HCT116 (cell line): ENCODE measurements at regions not wholly inside any gene's neighbourhood (a gene's known extent, or its start where the extent isn't known, plus 50 kb on each side); places are given as distances from the start of the nearest gene placed in this dataset.

Experiments
- CBX3 ChIP-seq: IDR thresholded peaks from 2 replicates; pipeline ENCODE4 v1.6.1; 2012; ENCODE audit warnings: low read depth
- EGR1 ChIP-seq: IDR thresholded peaks from 2 replicates; pipeline ENCODE4 v1.6.1; 2012; ENCODE audit warnings: low read depth
- EZH2 ChIP-seq: fragments of 200-600 bp; sonication (generic); IDR thresholded peaks from 2 replicates; pipeline ENCODE4 v1.6.1; 2017; ENCODE audit warnings: antibody characterized with exemption, mixed run types
- EZH2phosphoT487 ChIP-seq: fragments of 200-600 bp; IDR thresholded peaks from 2 replicates; pipeline ENCODE4 v1.6.1; 2018; ENCODE audit warnings: antibody characterized with exemption, borderline replicate concordance
- FOSL1 ChIP-seq: IDR thresholded peaks from 2 replicates; pipeline ENCODE4 v1.6.1; 2012; ENCODE audit warnings: low read depth
- JUND ChIP-seq: IDR thresholded peaks from 2 replicates; pipeline ENCODE4 v1.6.1; 2012
- POLR2A ChIP-seq: IDR thresholded peaks from 2 replicates; pipeline ENCODE4 v1.7.0; 2011; ENCODE audit warnings: borderline replicate concordance; ENCODE audit not compliant: insufficient read depth, insufficient read length; ENCODE audit errors: extremely low read depth
- POLR2AphosphoS5 ChIP-seq: IDR thresholded peaks from 2 replicates; pipeline ENCODE4 v1.6.1; 2011; ENCODE audit warnings: mild to moderate bottlenecking, low read depth, low read length, moderate library complexity
- SIN3A ChIP-seq: IDR thresholded peaks from 2 replicates; pipeline ENCODE4 v1.6.1; 2012; ENCODE audit warnings: low read depth
- TCF7L2 ChIP-seq: IDR thresholded peaks from 2 replicates; pipeline ENCODE4 v1.7.0; 2011; ENCODE audit warnings: borderline replicate concordance, inconsistent platforms; ENCODE audit not compliant: insufficient read depth, insufficient read length; ENCODE audit errors: extremely low read depth
- YY1 ChIP-seq: IDR thresholded peaks from 2 replicates; pipeline ENCODE4 v1.6.1; 2011; ENCODE audit warnings: low read length, low read depth, moderate library complexity, mild to moderate bottlenecking; ENCODE audit not compliant: insufficient replicate concordance; ENCODE audit errors: extremely low read depth
- TF ChIP-seq, protein P1 (sequence below), 3 experiments: fragments of 200-600 bp in 1 of 3; sonication (generic) in 1 of 3; IDR thresholded peaks in 2 of 3; conservative IDR thresholded peaks in 1 of 3; 2 replicates each; pipeline ENCODE4 v1.5.1; 2012 to 2017; ENCODE audit warnings: low read depth in 2 of 3, low read length in 2 of 3, antibody characterized with exemption in 1 of 3, borderline replicate concordance in 1 of 3, control low read depth in 1 of 3, mild to moderate bottlenecking in 1 of 3, mixed read lengths in 1 of 3, mixed run types in 1 of 3, moderate library complexity in 1 of 3; ENCODE audit not compliant: insufficient read depth in 1 of 3
- TF ChIP-seq, protein P2 (sequence below): IDR thresholded peaks from 2 replicates; pipeline ENCODE4 v1.6.1; 2012; ENCODE audit warnings: low read depth
- TF ChIP-seq, protein P3 (sequence below): IDR thresholded peaks from 2 replicates; pipeline ENCODE4 v1.6.1; 2012

DNA sequence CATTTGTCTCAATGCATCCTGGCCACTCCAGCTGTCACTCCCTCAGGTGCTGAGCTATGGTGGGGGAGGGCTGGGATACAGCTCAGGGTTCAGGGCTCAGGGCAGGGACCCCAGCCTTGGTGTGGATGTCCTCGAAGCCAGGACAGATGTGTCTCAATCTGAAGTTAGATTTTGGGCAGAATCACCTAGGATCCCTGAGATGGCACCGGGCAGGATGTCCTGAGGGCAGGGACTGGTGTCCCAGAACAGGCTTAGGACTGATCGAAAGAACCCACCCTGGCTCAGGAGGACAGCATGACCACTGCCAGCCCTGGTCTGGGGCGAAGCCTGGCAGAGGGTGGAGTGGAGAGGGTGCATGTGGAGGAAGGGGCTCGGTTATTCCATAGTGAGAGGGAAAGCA lies 96.8 kb upstream of the THY1 start:
- TF ChIP-seq, protein P1, sequence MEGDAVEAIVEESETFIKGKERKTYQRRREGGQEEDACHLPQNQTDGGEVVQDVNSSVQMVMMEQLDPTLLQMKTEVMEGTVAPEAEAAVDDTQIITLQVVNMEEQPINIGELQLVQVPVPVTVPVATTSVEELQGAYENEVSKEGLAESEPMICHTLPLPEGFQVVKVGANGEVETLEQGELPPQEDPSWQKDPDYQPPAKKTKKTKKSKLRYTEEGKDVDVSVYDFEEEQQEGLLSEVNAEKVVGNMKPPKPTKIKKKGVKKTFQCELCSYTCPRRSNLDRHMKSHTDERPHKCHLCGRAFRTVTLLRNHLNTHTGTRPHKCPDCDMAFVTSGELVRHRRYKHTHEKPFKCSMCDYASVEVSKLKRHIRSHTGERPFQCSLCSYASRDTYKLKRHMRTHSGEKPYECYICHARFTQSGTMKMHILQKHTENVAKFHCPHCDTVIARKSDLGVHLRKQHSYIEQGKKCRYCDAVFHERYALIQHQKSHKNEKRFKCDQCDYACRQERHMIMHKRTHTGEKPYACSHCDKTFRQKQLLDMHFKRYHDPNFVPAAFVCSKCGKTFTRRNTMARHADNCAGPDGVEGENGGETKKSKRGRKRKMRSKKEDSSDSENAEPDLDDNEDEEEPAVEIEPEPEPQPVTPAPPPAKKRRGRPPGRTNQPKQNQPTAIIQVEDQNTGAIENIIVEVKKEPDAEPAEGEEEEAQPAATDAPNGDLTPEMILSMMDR (IDR thresholded peaks at IDR 0.05 in 2 of 3, conservative IDR thresholded peaks at IDR 0.05 in 1 of 3; ENCODE audit: borderline replicate concordance in 1 of 3, insufficient read depth in 1 of 3, low read depth in 2 of 3, low read length in 2 of 3), result no peak
- no peak for TF ChIP-seq YY1
- TF ChIP-seq, protein P2, sequence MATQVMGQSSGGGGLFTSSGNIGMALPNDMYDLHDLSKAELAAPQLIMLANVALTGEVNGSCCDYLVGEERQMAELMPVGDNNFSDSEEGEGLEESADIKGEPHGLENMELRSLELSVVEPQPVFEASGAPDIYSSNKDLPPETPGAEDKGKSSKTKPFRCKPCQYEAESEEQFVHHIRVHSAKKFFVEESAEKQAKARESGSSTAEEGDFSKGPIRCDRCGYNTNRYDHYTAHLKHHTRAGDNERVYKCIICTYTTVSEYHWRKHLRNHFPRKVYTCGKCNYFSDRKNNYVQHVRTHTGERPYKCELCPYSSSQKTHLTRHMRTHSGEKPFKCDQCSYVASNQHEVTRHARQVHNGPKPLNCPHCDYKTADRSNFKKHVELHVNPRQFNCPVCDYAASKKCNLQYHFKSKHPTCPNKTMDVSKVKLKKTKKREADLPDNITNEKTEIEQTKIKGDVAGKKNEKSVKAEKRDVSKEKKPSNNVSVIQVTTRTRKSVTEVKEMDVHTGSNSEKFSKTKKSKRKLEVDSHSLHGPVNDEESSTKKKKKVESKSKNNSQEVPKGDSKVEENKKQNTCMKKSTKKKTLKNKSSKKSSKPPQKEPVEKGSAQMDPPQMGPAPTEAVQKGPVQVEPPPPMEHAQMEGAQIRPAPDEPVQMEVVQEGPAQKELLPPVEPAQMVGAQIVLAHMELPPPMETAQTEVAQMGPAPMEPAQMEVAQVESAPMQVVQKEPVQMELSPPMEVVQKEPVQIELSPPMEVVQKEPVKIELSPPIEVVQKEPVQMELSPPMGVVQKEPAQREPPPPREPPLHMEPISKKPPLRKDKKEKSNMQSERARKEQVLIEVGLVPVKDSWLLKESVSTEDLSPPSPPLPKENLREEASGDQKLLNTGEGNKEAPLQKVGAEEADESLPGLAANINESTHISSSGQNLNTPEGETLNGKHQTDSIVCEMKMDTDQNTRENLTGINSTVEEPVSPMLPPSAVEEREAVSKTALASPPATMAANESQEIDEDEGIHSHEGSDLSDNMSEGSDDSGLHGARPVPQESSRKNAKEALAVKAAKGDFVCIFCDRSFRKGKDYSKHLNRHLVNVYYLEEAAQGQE, result no peak
- no peak for TF ChIP-seq SIN3A
- TF ChIP-seq EZH2, result no peak
- no peak for TF ChIP-seq EGR1
- no peak for TF ChIP-seq POLR2A
- no peak for TF ChIP-seq POLR2AphosphoS5
- TF ChIP-seq, protein P3, sequence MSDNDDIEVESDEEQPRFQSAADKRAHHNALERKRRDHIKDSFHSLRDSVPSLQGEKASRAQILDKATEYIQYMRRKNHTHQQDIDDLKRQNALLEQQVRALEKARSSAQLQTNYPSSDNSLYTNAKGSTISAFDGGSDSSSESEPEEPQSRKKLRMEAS, result no peak
- TF ChIP-seq CBX3, result no peak
- TF ChIP-seq JUND, result no peak
- no peak for TF ChIP-seq TCF7L2
- no peak for TF ChIP-seq EZH2phosphoT487
- no peak for TF ChIP-seq FOSL1
